Endothelial cell of umbilical vein (primary cell): ENCODE measurements at regions not wholly inside any gene's neighbourhood (a gene's known extent, or its start where the extent isn't known, plus 50 kb on each side); places are given as distances from the start of the nearest gene placed in this dataset.

ENCODE experiments used
- EZH2 ChIP-seq: IDR thresholded peaks from 2 replicates; pipeline ENCODE4 v1.6.1; 2012; ENCODE audit warnings: borderline replicate concordance, low read depth, mild to moderate bottlenecking, moderate library complexity, low read length, inconsistent platforms; ENCODE audit not compliant: severe bottlenecking
- MYC ChIP-seq: IDR thresholded peaks from one replicate; pipeline ENCODE4 v1.6.1; 2011; ENCODE audit warnings: mild to moderate bottlenecking, low read depth, low read length
- POLR2A ChIP-seq: IDR thresholded peaks from 2 replicates; pipeline ENCODE4 v1.6.1; 2012; ENCODE audit warnings: low read depth, mild to moderate bottlenecking, control low read depth, low read length
- TF ChIP-seq, protein P1 (sequence below), 2 donors: IDR thresholded peaks; 1 replicate in 1 of 2; 2 replicates in 1 of 2; pipeline ENCODE4 v1.5.1; 2011; ENCODE audit warnings: low read length in 2 of 2, mild to moderate bottlenecking in 2 of 2, moderate library complexity in 2 of 2, control low read depth in 1 of 2, inconsistent platforms in 1 of 2, low read depth in 1 of 2; ENCODE audit not compliant: insufficient read depth in 1 of 2; ENCODE audit errors: extremely low read depth in 1 of 2
- TF ChIP-seq, protein P2 (sequence below): IDR thresholded peaks from 2 replicates; pipeline ENCODE4 v1.6.1; 2011; ENCODE audit not compliant: insufficient read depth, insufficient read length

DNA sequence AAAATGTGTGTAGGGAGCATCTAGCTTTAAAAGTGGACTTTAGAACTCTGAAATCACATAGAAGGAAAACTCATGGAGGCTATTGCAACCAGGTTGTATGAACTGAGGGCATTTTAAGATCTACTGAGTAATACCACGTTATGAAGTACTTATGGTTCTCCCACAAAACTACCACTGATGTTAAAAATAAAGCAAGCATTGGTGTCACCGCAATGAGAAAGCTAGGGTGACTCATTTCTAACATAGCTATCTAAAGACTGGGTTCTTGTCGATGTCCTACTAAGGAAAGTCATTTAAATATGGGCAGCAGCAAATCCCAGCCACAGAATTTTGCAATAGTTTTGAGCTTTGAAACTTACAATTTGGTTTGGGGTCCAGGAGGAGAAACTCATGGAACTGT, 584.8 kb downstream of the DIPK2A start:
- TF ChIP-seq EZH2 (no peak), POLR2A (no peak), MYC (no peak)
- TF ChIP-seq, protein P1, sequence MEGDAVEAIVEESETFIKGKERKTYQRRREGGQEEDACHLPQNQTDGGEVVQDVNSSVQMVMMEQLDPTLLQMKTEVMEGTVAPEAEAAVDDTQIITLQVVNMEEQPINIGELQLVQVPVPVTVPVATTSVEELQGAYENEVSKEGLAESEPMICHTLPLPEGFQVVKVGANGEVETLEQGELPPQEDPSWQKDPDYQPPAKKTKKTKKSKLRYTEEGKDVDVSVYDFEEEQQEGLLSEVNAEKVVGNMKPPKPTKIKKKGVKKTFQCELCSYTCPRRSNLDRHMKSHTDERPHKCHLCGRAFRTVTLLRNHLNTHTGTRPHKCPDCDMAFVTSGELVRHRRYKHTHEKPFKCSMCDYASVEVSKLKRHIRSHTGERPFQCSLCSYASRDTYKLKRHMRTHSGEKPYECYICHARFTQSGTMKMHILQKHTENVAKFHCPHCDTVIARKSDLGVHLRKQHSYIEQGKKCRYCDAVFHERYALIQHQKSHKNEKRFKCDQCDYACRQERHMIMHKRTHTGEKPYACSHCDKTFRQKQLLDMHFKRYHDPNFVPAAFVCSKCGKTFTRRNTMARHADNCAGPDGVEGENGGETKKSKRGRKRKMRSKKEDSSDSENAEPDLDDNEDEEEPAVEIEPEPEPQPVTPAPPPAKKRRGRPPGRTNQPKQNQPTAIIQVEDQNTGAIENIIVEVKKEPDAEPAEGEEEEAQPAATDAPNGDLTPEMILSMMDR (IDR thresholded peaks at IDR 0.05; ENCODE audit: extremely low read depth in 1 of 2, insufficient read depth in 1 of 2, low read depth in 1 of 2, low read length in 2 of 2), result no peak
- TF ChIP-seq, protein P2, sequence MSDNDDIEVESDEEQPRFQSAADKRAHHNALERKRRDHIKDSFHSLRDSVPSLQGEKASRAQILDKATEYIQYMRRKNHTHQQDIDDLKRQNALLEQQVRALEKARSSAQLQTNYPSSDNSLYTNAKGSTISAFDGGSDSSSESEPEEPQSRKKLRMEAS, result no peak
